Esophagus muscularis mucosa (tissue), 4 donors: ENCODE measurements at regions not wholly inside any gene's neighbourhood (a gene's known extent, or its start where the extent isn't known, plus 50 kb on each side); places are given as distances from the start of the nearest gene placed in this dataset.

Source experiments
- DNase-seq: peaks from one replicate; pipeline ENCODE4 v3.0.0-alpha.2; 2017; ENCODE audit errors: extremely low spot score
- H3K27ac ChIP-seq, 4 donors: fragments of 200-600 bp; sonication (generic); replicated peaks in 1 of 4; 1 replicate in 3 of 4; 2 replicates in 1 of 4; pipeline ENCODE4 v1.5.1; 2016 to 2019; ENCODE audit warnings: mild to moderate bottlenecking in 1 of 4
- H3K27me3 ChIP-seq, 4 donors: fragments of 200-600 bp; sonication (generic); one replicate each; pipeline versions ENCODE4 v1.5.1 to v1.6.0; 2016 to 2019
- H3K36me3 ChIP-seq, 4 donors: fragments of 200-600 bp; sonication (generic); one replicate each; pipeline ENCODE4 v1.5.1; 2016 to 2019
- H3K4me1 ChIP-seq, 4 donors: fragments of 200-600 bp; sonication (generic); one replicate each; pipeline ENCODE4 v1.5.1; 2016 to 2019
- H3K4me3 ChIP-seq, 4 donors: fragments of 200-600 bp; sonication (generic); 1 replicate in 2 of 4; 2 replicates in 2 of 4; pipeline ENCODE4 v1.5.1; 2016 to 2019; ENCODE audit warnings: mild to moderate bottlenecking in 4 of 4, moderate library complexity in 1 of 4
- H3K9me3 ChIP-seq, 4 donors: fragments of 200-600 bp; sonication (generic); 1 replicate in 3 of 4; 2 replicates in 1 of 4; pipeline ENCODE4 v1.5.1; 2016 to 2019
- CTCF ChIP-seq, 3 experiments: fragments of 200-600 bp in 2 of 3; fragments of 450-650 bp in 1 of 3; sonication (generic) in 2 of 3; IDR thresholded peaks; one replicate each; pipeline ENCODE4 v1.5.1; 2017 to 2019; ENCODE audit warnings: antibody characterized with exemption in 3 of 3, mild to moderate bottlenecking in 2 of 3, moderate library complexity in 1 of 3
- EP300 ChIP-seq: sonication (generic); formaldehyde crosslinking; IDR thresholded peaks from one replicate; pipeline ENCODE4 v1.6.1; 2017; ENCODE audit warnings: antibody characterized with exemption
- POLR2A ChIP-seq: fragments of 450-650 bp; IDR thresholded peaks from one replicate; pipeline ENCODE4 v1.6.1; 2017; ENCODE audit warnings: antibody characterized with exemption, moderate library complexity, mild to moderate bottlenecking, low read depth
- POLR2AphosphoS5 ChIP-seq, 2 donors: sonication (generic); formaldehyde crosslinking; IDR thresholded peaks; one replicate each; pipeline ENCODE4 v1.6.1; 2017; ENCODE audit warnings: antibody characterized with exemption in 2 of 2
- WGBS: methylation state at CpG from one replicate; pipeline ENCODE4 v1.1.5; 2018; 5-methylcytosine and 5-hydroxymethylcytosine counted together
- intact Hi-C: fragments of 100-400 bp; cut with DNase I; formaldehyde crosslinking; loops from one replicate; pipeline ENCODE4 v1.15.1; 2023

GRCh38 chr4:13142726-13143125 is 341.4 kb downstream of the RAB28 start:
- H3K27ac ChIP-seq, result no peak overlapping the region
- intact Hi-C loops, result no loop called here
- H3K27me3 ChIP-seq, result no peaks in the 10 kb centered on the region
- no peak for DNase-seq
- H3K4me3 ChIP-seq, result no peak overlapping the region
- no peak for TF ChIP-seq POLR2AphosphoS5 (IDR thresholded peaks at IDR 0.05)
- TF ChIP-seq EP300, result no peak
- TF ChIP-seq CTCF (IDR thresholded peaks at IDR 0.05), result no peak
- no peak for TF ChIP-seq POLR2A
- peaks cover 0 to 13% (median 11%) of the 10 kb centered on the region in 4 donors for H3K4me1 ChIP-seq
- H3K36me3 ChIP-seq, result no peaks in the 10 kb centered on the region
- no peaks in the 10 kb centered on the region for H3K9me3 ChIP-seq
- WGBS, result 95% methylated on average over 4 of the region's 4 CpGs

GRCh38 chr4:13142191-13142590 is 341.9 kb downstream of the RAB28 start:
- no peak for TF ChIP-seq POLR2AphosphoS5 (IDR thresholded peaks at IDR 0.05)
- TF ChIP-seq CTCF (IDR thresholded peaks at IDR 0.05), result no peak
- no peak for TF ChIP-seq EP300
- no peak for TF ChIP-seq POLR2A
- no peaks in the 10 kb centered on the region for H3K9me3 ChIP-seq
- H3K36me3 ChIP-seq, result no peaks in the 10 kb centered on the region
- H3K27ac ChIP-seq, result no peak overlapping the region
- peaks cover 0 to 13% (median 11%) of the 10 kb centered on the region in 4 donors for H3K4me1 ChIP-seq
- no peaks in the 10 kb centered on the region for H3K27me3 ChIP-seq
- 100% methylated on average over 1 of the region's 1 CpG for WGBS
- no peak overlapping the region for H3K4me3 ChIP-seq
- intact Hi-C loops, result no loop called here
- no peak for DNase-seq

- peak; percentile 62 for DNase-seq
- no peak overlapping the region for H3K27ac ChIP-seq
- TF ChIP-seq POLR2AphosphoS5 (IDR thresholded peaks at IDR 0.05), result no peak
- TF ChIP-seq POLR2A, result no peak
- no peak for TF ChIP-seq CTCF (IDR thresholded peaks at IDR 0.05)
- TF ChIP-seq EP300, result no peak
- H3K9me3 ChIP-seq, result no peaks in the 10 kb centered on the region
- no peaks in the 10 kb centered on the region for H3K36me3 ChIP-seq
- no peak overlapping the region for H3K4me3 ChIP-seq
- intact Hi-C loops, result no loop called here
- no peaks in the 10 kb centered on the region for H3K27me3 ChIP-seq
- no peaks in the 10 kb centered on the region for H3K4me1 ChIP-seq
- WGBS, result 51% methylated on average over 2 of the region's 2 CpGs
These were observed 346.8 kb downstream of the RAB28 start for GRCh38 chr4:13137390-13137789.

GRCh38 chr4:13133700-13134099 is 350.4 kb downstream of the RAB28 start:
- H3K9me3 ChIP-seq, result no peaks in the 10 kb centered on the region
- no peaks in the 10 kb centered on the region for H3K36me3 ChIP-seq
- H3K27ac ChIP-seq, result no peak overlapping the region
- intact Hi-C loops, result no loop called here
- DNase-seq, result no peak
- H3K4me1 ChIP-seq, result no peaks in the 10 kb centered on the region
- no peaks in the 10 kb centered on the region for H3K27me3 ChIP-seq
- 100% methylated on average over 2 of the region's 4 CpGs for WGBS
- no peak overlapping the region for H3K4me3 ChIP-seq
- no peak for TF ChIP-seq EP300
- TF ChIP-seq POLR2A, result no peak
- no peak for TF ChIP-seq CTCF (IDR thresholded peaks at IDR 0.05)
- no peak for TF ChIP-seq POLR2AphosphoS5 (IDR thresholded peaks at IDR 0.05)

- H3K27ac ChIP-seq, result no peak overlapping the region
- H3K9me3 ChIP-seq, result no peaks in the 10 kb centered on the region
- intact Hi-C loops, result no loop called here
- no peaks in the 10 kb centered on the region for H3K4me1 ChIP-seq
- H3K4me3 ChIP-seq, result no peak overlapping the region
- H3K27me3 ChIP-seq, result no peaks in the 10 kb centered on the region
- WGBS, result 61% methylated on average over 3 of the region's 3 CpGs
- DNase-seq, result no peak
- no peaks in the 10 kb centered on the region for H3K36me3 ChIP-seq
- TF ChIP-seq POLR2AphosphoS5 (IDR thresholded peaks at IDR 0.05) (no peak), EP300 (no peak), CTCF (IDR thresholded peaks at IDR 0.05) (no peak), POLR2A (no peak)
These were observed 353.3 kb downstream of the RAB28 start for GRCh38 chr4:13130848-13131247.
